GM10248 (cell line): ENCODE measurements at regions not wholly inside any gene's neighbourhood (a gene's known extent, or its start where the extent isn't known, plus 50 kb on each side); places are given as distances from the start of the nearest gene placed in this dataset.

Experiments
- CTCF ChIA-PET: fragments of 300-600 bp; sonication (Branson Sonifier 250); formaldehyde crosslinking; extraction: SDS; loops from one replicate; lab custom pipeline; 2021; ENCODE audit warnings: antibody characterized with exemption; lab: Yijun Ruan, JAX
- POLR2A ChIA-PET: fragments of 350-650 bp; sonication (Branson Sonifier 250); formaldehyde crosslinking; extraction: SDS; loops from one replicate; lab custom pipeline; 2020; ENCODE audit warnings: antibody characterized with exemption; lab: Yijun Ruan, JAX
- DNase-seq: peaks from one replicate; pipeline ENCODE4 v3.0.0; 2012; ENCODE audit errors: extremely low spot score
- TF ChIP-seq, protein P1 (sequence below): IDR thresholded peaks from 2 replicates; pipeline ENCODE4 v1.5.1; 2012; ENCODE audit warnings: mild to moderate bottlenecking, low read depth; ENCODE audit errors: extremely low read depth, missing control alignments, control extremely low read depth

DNA sequence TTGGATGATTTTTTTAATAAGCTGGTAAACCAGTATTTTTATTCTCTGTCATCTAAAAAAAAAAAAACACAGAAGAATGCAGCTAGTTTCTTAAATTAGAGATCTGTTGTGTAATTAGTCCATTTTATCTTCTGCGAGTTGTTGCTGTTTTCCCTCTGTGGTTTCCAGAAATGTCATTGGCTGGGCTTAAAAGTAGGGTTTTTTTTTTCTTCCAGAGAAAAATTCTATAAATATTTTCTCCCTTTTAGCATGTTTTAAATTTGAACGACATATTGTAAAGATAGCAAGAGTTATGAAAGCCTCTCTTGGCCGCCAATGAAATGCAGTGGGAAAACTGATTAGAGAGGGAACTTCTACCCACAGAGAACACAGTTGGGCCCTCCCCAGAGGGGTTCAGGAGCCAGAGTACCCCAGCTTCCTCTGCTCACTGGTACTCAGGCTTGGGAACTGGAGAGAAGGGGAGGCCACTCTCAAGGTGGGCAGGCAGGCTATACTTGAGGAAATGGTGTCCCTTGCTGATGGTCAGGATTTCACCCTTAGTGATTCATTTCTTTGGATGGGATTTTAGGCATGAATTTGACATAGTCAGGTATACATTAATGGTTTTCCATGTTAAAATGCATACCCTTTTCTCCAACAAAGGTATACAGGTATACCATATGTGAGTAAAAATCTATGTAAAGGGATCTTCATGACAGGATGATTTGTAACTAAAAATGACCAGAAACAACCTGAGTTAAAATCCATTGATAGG, 166.1 kb downstream of the BCOR start:
- ChIA-PET CTCF (no interaction called here), POLR2A (no interaction called here)
- no peak for DNase-seq
- TF ChIP-seq, protein P1, sequence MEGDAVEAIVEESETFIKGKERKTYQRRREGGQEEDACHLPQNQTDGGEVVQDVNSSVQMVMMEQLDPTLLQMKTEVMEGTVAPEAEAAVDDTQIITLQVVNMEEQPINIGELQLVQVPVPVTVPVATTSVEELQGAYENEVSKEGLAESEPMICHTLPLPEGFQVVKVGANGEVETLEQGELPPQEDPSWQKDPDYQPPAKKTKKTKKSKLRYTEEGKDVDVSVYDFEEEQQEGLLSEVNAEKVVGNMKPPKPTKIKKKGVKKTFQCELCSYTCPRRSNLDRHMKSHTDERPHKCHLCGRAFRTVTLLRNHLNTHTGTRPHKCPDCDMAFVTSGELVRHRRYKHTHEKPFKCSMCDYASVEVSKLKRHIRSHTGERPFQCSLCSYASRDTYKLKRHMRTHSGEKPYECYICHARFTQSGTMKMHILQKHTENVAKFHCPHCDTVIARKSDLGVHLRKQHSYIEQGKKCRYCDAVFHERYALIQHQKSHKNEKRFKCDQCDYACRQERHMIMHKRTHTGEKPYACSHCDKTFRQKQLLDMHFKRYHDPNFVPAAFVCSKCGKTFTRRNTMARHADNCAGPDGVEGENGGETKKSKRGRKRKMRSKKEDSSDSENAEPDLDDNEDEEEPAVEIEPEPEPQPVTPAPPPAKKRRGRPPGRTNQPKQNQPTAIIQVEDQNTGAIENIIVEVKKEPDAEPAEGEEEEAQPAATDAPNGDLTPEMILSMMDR: no peak

DNA sequence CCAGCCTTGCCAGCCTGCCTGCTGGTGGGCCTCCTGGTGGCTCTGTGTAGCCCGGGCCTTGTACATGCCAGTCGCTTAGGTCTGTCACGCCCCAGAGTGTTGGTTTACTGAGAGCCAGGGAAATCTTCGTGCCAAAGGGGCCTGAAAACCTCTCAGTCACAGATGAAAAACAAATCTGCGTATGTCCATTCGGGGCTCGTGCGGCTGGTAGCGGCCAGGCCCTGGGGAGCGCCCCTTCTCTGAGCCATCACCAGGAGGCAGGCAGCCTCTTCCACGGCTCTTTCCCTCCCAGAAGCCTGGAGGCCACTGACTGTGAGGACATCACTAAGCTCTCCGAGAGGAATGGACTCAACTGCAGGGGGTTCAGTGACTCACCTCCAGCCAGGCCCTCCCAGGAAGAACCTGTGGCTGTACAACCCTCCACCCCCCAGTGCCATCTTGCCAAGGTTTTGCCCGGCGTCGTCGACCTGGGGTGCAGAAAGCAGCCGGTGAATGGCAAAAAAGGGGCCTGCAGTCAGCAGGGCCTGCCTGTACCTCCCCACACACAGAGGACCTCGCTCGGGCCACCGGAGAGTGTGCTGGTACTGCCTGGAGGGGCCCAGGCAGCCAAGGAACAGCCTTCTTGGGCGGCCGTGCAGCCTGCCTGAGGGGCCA, 162.2 kb downstream of the BCOR start:
- TF ChIP-seq, protein P1: no peak
- ChIA-PET POLR2A (no interaction called here), CTCF (no interaction called here)
- no peak for DNase-seq

DNA sequence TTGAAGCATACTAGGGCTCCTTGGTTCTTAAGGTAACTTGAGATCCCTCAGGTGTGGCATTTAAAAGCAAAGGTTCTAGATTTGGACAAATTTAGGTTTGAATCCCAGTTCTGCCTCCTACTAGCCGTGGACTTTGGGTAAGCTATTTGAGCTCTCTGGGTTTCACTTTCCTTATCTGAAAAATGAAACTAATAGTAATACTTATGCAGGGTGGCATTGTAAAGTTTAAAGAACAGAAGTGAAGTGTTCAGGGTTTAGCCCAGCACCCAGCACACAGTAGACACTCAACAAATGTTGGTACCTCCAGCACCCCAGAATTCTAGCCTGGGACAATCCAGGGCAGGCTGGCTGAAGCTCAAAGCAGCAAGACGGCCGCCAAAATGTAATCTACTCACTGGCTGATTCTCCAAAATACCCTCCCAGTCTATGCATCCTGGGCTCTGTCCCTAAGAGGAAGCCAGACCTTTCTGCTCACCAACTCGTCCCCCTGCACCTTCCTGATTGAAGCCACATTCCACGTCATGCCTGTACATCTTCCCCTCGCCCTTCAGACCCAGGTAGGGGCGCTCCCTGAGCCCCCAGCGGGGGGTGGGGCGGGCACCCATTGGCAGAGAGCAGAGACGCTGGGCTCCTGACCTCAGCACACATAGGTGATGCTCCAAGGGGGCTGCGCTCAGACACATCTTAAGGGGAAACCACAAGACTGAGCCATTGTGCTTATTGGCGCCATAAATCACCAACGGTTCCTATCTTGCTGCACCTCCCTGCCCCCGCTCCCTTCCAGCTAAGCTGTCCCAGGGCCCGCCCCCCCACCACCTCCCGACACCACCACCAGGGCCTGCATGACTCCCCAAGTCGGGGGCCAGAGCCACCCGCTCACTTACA, 160.6 kb downstream of the BCOR start:
- ChIA-PET POLR2A (no interaction called here), CTCF (no interaction called here)
- TF ChIP-seq, protein P1: no peak
- DNase-seq: peak; percentile 26

DNA sequence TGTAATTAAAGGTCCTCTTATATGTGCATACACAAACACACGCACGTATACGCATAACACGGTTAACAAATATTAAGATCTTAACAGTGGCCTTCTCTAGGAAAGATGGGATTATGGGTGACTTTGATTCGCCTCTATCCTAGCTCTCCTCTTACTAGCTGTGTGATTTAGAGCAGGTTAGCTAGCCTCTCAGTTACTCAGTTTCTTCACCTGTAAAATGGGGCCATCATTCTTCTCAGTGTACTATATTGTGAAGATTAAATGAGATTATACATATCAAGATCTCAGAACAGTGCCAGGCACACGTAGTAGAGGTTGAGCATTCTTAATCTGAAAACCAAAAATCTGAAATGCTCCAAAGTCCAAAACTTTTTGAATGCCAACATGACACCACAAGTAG, 159.3 kb downstream of the BCOR start:
- CTCF ChIA-PET: no interaction called here
- DNase-seq: no peak
- POLR2A ChIA-PET: no interaction called here
- TF ChIP-seq, protein P1: no peak

DNA sequence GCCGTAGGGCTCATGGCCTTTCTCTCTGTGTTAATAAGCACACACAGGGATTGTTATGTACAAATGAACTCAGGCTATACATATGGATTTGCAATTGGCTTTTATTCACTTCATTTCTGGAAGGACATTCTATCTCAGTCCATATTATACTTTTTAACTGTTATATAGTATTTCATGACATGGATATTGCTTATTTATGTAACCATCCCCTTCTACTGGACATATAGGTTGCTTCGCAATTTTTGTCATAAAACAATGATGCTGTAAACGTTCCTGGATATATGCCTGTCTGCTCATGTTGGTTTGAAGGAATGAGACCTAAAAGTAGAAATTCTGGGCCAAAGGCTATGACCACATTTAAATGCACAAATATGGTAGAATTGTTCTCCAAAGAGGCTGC, 158.1 kb downstream of the BCOR start:
- TF ChIP-seq, protein P1: no peak
- no peak for DNase-seq
- ChIA-PET POLR2A (no interaction called here), CTCF (no interaction called here)

DNA sequence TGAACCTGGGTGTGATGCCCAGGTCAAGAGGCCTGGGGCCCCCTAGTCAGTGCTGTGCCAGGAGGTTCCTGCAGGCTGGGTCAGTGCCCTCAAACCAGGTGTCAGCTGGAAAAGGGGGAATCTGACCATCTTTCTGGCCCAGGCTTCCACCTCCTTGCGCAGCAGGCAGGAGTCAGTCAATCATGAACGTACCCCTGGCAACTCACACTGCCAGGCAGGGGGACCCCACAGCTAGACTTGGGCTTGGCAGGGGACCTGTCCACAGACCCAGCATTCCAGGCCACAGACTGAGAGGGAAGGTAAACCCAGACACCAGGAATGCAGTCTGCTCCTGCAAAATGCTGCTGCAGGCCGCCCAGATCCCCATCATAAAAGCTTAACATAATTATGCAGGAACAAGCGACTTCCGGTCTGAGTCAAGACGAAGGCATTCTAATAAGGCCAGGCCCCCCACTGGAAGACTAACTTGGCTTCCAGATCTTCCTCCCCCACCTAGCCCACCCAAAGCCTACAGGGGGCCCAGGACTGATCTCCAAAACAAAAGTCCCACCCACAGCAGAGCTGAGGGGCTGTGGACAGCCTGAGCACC, 156.3 kb downstream of the BCOR start:
- DNase-seq: no peak
- ChIA-PET POLR2A (no interaction called here), CTCF (interaction anchor here (1.2 kb wide), 1 partner anchor 13 kb away, joined by 3 read pairs; no protein-coding TSS in a partner anchor)
- TF ChIP-seq, protein P1: no peak
